ENCODE measurements at regions not wholly inside any gene's neighbourhood (a gene's known extent, or its start where the extent isn't known, plus 50 kb on each side); places are given as distances from the start of the nearest gene placed in this dataset.
A peak's percentile ranks its signal among the peaks of the same experiment; 100 is the strongest.

- no peak for DNase-seq (ENCODE audit: low spot score)
These were observed 174.1 kb upstream of the SLCO3A1 start for GRCh38 chr15:91679447-91679846.

GRCh38 chr15:91685436-91685835, 168.1 kb upstream of the SLCO3A1 start:
- DNase-seq (ENCODE audit: low spot score), result no peak

GRCh38 chr15:91688811-91689210, 164.7 kb upstream of the SLCO3A1 start:
- no peak for DNase-seq (ENCODE audit: low spot score)

GRCh38 chr15:91689377-91689776, 164.1 kb upstream of the SLCO3A1 start:
- no peak for DNase-seq (ENCODE audit: low spot score)

DNA sequence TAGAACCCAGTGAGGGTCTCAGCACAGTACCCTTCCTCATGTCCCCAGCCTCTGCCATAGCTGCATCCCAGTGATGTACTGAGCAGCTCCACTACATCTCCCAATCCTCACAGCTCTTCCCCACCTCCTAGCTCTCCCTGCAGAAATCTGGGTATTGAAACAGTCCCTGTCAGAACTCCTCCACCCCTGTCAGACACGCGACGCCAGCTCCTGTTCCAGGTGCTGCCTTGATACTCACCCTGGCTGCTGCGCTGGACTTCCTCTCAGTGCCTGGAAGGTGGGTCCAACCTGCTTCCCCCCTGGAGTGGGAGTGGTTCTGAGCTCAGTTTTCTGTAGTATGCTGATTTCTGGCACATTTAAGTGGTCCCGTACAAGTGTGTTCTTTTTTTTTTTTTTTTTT, 160.9 kb upstream of the SLCO3A1 start:
- DNase-seq (ENCODE audit: low spot score), result no peak

GRCh38 chr15:91694131-91694830, 159.2 kb upstream of the SLCO3A1 start:
- DNase-seq (ENCODE audit: low spot score), result no peak

DNA sequence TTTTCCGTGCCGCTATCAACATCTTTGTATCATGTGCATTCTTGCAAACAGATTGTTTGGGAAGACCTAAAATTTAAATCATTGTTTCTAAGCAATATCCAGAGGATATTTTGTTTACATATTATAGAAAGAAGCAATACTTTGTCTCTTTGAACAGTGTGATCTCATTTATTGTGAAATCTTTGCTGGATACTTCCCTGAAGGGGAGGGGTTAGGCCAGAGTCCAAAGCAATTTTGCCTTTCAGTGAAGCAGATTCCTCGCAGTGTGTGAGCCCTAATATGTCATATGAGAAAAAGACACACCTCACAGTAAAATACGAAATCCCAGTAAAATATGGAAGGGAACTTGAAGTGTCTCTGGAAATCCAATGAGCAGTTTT, 158.7 kb upstream of the SLCO3A1 start:
- DNase-seq (ENCODE audit: low spot score), result no peak

DNA sequence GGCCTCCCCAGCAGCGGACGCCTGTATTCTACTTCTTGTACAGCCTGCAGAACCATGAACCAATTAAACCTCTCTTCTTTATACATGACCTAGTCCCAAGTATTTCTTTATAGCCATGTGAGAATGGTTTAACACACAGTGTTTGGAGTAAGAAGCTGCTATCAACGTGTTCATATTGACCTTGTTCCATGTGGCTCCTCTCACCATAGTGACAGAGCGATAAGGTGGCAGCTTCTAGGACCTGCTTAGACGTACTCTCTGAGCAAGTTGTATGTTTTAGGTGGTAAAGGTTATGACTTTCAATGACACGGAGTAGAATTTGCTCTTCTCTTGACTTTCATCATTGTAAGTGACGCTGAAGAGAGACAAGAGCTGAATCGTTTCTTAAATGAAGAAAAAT, 157.7 kb upstream of the SLCO3A1 start:
- DNase-seq (ENCODE audit: low spot score), result no peak

GRCh38 chr15:91696981-91697380, 156.5 kb upstream of the SLCO3A1 start:
- DNase-seq (ENCODE audit: low spot score), result no peak

DNA sequence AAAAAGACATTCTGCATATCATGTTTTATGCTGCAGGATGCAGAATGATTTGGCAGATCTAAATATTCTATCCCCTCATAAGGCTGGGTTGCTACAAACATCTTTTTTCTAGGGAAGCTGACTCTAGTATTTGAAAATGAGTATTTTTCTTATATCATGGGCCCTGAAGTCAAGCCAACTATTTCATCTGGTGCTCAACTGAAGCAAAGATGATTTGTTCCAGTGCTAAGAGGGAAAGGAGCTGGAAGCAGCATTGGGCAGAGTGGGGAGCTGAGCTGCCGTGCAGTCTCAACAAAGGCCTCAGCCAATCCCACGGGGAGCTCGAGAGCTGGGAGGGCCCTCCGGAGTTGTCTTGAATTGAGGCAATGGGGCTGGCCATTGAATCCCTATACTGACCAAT, 155.3 kb upstream of the SLCO3A1 start:
- DNase-seq (ENCODE audit: low spot score), result no peak

DNA sequence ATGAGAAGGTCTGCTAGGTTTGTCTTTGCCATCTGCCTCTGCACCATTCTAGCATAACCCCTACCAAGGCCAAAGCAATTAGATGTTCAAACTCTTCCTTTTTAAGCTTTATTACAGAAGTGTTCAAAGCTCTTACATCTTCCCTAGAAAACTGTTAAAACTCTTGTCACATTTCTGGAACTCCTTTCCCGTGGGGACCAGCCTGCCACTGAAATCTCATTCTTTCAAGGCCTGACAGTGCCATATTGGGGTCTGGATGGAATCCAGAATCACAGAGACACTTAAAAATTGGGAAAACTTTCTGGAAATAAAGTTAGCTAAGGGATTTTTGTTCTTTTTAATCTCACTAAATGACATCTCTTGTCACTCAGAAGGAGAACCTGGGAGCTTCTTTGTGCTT, 153.8 kb upstream of the SLCO3A1 start:
- no peak for DNase-seq (ENCODE audit: low spot score)

- no peak for DNase-seq (ENCODE audit: low spot score)
These were observed 150.2 kb upstream of the SLCO3A1 start for GRCh38 chr15:91703274-91703673.

GRCh38 chr15:91704343-91704742, 149.2 kb upstream of the SLCO3A1 start:
- DNase-seq (ENCODE audit: low spot score), result no peak

DNA sequence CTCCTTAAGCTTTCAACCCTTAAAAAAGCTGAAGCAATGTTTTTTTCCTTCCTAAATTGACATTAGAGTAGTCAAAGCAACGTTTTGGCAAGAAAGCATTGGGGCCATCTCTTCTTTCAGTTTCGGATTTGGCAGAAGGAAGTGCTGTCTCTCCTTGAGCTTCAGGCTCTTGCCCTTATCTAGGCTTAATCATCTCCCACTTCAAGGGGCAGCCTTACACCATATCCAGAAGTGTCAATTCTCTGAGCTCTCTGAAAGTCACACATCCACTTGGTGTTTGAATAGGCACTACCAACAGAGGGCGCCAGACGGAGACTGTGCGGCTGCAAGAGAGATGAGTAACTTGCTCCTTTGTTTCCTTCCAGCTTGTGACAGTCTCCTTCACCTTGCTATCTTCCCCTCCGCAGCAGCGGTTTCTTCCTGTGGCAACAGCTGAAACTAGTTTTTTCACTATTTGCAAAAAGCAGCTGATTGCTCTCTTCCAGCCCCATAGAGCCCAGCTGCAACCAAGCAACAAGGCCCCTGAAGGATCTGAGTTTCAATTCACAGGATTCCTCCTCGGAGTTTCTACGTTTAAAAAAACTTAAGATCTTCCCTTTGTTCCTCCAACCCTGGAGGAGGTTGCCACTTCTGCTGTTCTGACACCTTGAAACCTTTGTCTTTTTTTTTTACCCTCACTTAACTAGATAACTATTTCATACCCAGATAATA, 147.0 kb upstream of the SLCO3A1 start:
- DNase-seq (ENCODE audit: low spot score), result peak; percentile 30

DNA sequence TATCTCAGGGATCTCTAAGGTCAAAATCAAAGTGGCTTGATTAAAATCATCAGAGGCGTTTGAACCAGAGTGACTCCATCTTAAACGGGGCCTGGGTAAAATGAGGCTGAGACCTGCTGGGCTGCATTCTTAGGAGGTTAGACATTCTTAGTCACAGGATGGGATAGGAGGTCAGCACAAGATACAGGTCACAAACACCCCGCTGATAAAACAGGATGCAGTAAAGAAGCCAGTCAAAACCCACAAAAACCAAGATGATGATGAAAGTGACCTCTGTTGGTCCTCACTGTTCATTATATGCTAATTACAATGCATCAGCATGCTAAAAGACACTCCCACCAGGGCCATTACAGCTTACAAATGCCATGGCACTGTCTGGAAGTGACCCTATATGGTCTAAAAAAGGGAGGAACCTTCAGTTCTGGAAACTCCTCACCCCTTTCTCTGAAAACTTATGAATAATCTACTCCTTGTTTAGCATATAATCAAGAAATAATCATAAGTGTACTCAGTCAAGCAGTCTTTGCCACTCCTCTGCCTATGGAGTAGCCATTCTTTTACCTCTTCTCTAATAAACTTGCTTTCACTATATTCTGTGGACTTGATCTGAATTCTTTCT, 143.3 kb upstream of the SLCO3A1 start:
- DNase-seq (ENCODE audit: low spot score), result no peak

DNA sequence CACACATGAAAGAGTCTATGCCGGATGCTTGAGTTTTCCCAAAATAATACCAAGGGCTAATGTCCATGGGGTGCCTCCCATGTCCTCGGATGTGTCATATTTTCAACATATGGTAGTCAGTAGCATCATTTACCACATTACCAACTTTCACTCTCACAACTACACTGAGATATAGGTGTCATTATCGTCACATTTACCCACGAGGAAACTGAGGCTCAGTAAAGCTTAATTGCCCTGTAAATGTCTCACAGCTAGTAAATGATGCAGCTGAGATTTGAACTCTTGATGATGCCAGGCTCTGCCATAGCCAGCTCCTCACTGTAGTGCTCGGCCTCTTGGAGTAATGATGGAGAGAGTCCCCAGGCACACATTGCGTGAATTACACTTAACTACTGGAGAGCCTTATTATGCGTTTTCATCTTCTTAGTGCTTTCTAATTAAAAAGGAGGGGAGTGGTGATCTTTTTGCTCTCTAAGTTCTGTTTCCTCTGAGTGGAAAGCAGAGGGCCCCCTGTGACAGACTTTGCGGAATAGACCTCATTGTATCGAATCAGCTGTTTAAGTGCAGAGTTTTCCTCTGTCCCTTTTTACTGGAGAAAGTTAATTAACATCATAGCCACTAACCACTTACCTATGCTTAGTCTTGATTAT, 142.0 kb upstream of the SLCO3A1 start:
- DNase-seq (ENCODE audit: low spot score), result no peak

GRCh38 chr15:91712286-91712685, 141.2 kb upstream of the SLCO3A1 start:
- no peak for DNase-seq (ENCODE audit: low spot score)

GRCh38 chr15:91716536-91716935, 137.0 kb upstream of the SLCO3A1 start:
- no peak for DNase-seq (ENCODE audit: low spot score)

- DNase-seq (ENCODE audit: low spot score), result no peak
These were observed 135.7 kb upstream of the SLCO3A1 start for GRCh38 chr15:91717811-91718210.

DNA sequence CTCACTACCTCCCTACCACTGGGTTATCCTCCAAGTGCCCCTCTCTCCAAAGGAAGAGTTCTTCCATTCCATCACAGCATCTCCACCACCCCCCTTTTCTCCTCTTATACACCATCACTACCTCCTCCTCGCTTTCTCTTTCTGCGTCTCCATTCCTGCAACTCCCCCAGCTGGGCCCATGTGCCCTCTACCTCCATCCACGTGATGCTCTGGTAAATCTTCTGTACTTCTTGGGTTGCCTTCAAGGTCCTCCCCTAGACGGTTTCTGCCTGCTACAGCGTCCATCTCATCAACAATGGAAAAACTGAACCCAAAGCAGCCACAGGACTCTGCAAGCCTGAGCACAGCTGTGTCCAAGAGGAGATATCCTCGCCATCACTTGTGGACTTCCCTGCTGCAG, 129.5 kb upstream of the SLCO3A1 start:
- DNase-seq (ENCODE audit: low spot score), result no peak

DNA sequence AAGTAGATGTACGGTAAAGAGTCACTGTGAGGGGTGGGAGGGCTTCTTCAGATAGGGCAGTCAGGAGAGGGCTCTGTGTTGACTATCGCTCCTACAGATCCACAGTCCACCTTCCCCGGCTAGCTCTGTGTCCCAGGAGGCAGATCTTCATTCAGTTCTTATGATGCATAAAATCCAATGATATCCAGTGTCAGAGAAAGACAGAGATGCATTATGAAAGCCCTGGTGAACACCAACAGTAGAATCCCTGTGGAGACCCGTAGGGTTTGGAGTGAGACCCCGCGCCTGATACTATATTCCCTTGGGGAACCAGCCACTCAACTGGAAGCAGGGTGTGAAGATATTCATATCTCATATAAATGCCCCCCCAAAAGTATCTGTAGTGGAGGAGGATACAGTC, 119.8 kb upstream of the SLCO3A1 start:
- no peak for DNase-seq (ENCODE audit: low spot score)

DNA sequence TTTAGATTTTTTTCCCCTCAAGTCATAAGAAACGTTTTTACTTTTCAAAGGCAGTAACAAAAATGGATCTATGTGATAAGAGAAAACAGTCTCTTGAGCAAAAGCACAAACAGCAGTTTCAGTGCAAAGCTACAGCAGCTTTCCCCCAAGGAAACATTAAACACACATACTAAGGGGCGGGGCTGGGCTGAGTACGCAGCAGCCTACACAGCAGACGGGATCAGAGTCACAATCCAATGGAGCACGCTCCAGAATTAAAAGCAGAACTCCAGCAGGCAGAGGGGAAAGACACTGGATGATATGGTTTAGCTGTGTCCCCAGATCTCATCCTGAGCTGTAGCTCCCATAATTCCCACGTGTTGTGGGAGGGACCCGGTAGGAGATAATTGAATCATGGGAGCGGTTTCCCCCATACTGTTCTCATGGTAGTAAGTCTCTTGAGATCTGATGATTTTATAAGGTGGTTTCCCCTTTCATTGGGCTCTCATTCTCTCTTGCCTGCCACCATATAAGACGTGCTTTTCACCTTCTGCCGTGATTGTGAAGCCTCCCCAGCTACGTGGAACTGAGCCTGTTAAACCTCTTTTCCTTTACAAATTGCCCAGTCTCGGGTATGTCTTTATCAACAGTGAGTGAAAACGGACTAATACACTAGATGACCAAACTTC, 116.2 kb upstream of the SLCO3A1 start:
- no peak for DNase-seq (ENCODE audit: low spot score)

Measured in hepatic stellate cell (primary cell).